ENCODE measurements at regions not wholly inside any gene's neighbourhood (a gene's known extent, or its start where the extent isn't known, plus 50 kb on each side); places are given as distances from the start of the nearest gene placed in this dataset.

GRCh38 chr6:115750292-115750691 is 310.4 kb downstream of the FRK start:
- TF ChIP-seq, protein P1, sequence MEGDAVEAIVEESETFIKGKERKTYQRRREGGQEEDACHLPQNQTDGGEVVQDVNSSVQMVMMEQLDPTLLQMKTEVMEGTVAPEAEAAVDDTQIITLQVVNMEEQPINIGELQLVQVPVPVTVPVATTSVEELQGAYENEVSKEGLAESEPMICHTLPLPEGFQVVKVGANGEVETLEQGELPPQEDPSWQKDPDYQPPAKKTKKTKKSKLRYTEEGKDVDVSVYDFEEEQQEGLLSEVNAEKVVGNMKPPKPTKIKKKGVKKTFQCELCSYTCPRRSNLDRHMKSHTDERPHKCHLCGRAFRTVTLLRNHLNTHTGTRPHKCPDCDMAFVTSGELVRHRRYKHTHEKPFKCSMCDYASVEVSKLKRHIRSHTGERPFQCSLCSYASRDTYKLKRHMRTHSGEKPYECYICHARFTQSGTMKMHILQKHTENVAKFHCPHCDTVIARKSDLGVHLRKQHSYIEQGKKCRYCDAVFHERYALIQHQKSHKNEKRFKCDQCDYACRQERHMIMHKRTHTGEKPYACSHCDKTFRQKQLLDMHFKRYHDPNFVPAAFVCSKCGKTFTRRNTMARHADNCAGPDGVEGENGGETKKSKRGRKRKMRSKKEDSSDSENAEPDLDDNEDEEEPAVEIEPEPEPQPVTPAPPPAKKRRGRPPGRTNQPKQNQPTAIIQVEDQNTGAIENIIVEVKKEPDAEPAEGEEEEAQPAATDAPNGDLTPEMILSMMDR (IDR thresholded peaks at IDR 0.05; ENCODE audit: low read depth, low read length, poor library complexity, severe bottlenecking): no peak
- TF ChIP-seq EZH2phosphoT487 (IDR thresholded peaks at IDR 0.05; ENCODE audit: borderline replicate concordance, low read length): no peak
